ENCODE measurements at regions not wholly inside any gene's neighbourhood (a gene's known extent, or its start where the extent isn't known, plus 50 kb on each side); places are given as distances from the start of the nearest gene placed in this dataset.

- no peak for TF ChIP-seq POLR2A (IDR thresholded peaks at IDR 0.05)
- TF ChIP-seq, protein P1, sequence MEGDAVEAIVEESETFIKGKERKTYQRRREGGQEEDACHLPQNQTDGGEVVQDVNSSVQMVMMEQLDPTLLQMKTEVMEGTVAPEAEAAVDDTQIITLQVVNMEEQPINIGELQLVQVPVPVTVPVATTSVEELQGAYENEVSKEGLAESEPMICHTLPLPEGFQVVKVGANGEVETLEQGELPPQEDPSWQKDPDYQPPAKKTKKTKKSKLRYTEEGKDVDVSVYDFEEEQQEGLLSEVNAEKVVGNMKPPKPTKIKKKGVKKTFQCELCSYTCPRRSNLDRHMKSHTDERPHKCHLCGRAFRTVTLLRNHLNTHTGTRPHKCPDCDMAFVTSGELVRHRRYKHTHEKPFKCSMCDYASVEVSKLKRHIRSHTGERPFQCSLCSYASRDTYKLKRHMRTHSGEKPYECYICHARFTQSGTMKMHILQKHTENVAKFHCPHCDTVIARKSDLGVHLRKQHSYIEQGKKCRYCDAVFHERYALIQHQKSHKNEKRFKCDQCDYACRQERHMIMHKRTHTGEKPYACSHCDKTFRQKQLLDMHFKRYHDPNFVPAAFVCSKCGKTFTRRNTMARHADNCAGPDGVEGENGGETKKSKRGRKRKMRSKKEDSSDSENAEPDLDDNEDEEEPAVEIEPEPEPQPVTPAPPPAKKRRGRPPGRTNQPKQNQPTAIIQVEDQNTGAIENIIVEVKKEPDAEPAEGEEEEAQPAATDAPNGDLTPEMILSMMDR (IDR thresholded peaks at IDR 0.05 in 4 of 5, conservative IDR thresholded peaks at IDR 0.05 in 1 of 5), result no peak
Measured at GRCh38 chr2:240252872-240253511, 112.5 kb upstream of the OTOS start.

Measured in gastrocnemius medialis (tissue), 4 donors.